HEK293 (cell line): ENCODE measurements at regions not wholly inside any gene's neighbourhood (a gene's known extent, or its start where the extent isn't known, plus 50 kb on each side); places are given as distances from the start of the nearest gene placed in this dataset.

Experiments
- MZF1 ChIP-seq: fragments of 450-650 bp; formaldehyde crosslinking; IDR thresholded peaks from 2 replicates; pipeline ENCODE4 v1.5.1; 2017; ENCODE audit warnings: missing biosample characterization, missing genetic modification characterization, borderline replicate concordance
- ZNF138 ChIP-seq: fragments of 450-650 bp; formaldehyde crosslinking; IDR thresholded peaks from 2 replicates; pipeline ENCODE4 v1.5.1; 2016; ENCODE audit warnings: missing biosample characterization, missing genetic modification characterization, borderline replicate concordance
- ZNF266 ChIP-seq: fragments of 450-650 bp; formaldehyde crosslinking; IDR thresholded peaks from 2 replicates; pipeline ENCODE4 v1.5.1; 2016; ENCODE audit warnings: missing biosample characterization, missing genetic modification characterization, low read depth
- ZNF792 ChIP-seq: fragments of 450-650 bp; formaldehyde crosslinking; IDR thresholded peaks from 2 replicates; pipeline ENCODE4 v1.5.1; 2016; ENCODE audit warnings: missing biosample characterization, missing genetic modification characterization
- TF ChIP-seq, protein P1 (sequence below): fragments of 450-650 bp; formaldehyde crosslinking; IDR thresholded peaks from 2 replicates; pipeline ENCODE4 v1.5.1; 2016; ENCODE audit warnings: missing biosample characterization, missing genetic modification characterization
- TF ChIP-seq, protein P2 (sequence below): fragments of 450-650 bp; formaldehyde crosslinking; IDR thresholded peaks from 2 replicates; pipeline ENCODE4 v1.5.1; 2016; ENCODE audit warnings: missing biosample characterization, missing genetic modification characterization
- TF ChIP-seq, protein P3 (sequence below): fragments of 450-650 bp; formaldehyde crosslinking; IDR thresholded peaks from 2 replicates; pipeline ENCODE4 v1.5.1; 2016; ENCODE audit warnings: missing biosample characterization, missing genetic modification characterization

GRCh38 chr14:53838374-53838773 lies 118.3 kb downstream of the BMP4 start:
- no peak for TF ChIP-seq ZNF792
- TF ChIP-seq, protein P1, sequence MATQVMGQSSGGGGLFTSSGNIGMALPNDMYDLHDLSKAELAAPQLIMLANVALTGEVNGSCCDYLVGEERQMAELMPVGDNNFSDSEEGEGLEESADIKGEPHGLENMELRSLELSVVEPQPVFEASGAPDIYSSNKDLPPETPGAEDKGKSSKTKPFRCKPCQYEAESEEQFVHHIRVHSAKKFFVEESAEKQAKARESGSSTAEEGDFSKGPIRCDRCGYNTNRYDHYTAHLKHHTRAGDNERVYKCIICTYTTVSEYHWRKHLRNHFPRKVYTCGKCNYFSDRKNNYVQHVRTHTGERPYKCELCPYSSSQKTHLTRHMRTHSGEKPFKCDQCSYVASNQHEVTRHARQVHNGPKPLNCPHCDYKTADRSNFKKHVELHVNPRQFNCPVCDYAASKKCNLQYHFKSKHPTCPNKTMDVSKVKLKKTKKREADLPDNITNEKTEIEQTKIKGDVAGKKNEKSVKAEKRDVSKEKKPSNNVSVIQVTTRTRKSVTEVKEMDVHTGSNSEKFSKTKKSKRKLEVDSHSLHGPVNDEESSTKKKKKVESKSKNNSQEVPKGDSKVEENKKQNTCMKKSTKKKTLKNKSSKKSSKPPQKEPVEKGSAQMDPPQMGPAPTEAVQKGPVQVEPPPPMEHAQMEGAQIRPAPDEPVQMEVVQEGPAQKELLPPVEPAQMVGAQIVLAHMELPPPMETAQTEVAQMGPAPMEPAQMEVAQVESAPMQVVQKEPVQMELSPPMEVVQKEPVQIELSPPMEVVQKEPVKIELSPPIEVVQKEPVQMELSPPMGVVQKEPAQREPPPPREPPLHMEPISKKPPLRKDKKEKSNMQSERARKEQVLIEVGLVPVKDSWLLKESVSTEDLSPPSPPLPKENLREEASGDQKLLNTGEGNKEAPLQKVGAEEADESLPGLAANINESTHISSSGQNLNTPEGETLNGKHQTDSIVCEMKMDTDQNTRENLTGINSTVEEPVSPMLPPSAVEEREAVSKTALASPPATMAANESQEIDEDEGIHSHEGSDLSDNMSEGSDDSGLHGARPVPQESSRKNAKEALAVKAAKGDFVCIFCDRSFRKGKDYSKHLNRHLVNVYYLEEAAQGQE (tag by site-specific recombination) = no peak
- TF ChIP-seq, protein P2, sequence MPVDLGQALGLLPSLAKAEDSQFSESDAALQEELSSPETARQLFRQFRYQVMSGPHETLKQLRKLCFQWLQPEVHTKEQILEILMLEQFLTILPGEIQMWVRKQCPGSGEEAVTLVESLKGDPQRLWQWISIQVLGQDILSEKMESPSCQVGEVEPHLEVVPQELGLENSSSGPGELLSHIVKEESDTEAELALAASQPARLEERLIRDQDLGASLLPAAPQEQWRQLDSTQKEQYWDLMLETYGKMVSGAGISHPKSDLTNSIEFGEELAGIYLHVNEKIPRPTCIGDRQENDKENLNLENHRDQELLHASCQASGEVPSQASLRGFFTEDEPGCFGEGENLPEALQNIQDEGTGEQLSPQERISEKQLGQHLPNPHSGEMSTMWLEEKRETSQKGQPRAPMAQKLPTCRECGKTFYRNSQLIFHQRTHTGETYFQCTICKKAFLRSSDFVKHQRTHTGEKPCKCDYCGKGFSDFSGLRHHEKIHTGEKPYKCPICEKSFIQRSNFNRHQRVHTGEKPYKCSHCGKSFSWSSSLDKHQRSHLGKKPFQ (tag by site-specific recombination) = no peak
- TF ChIP-seq, protein P3, sequence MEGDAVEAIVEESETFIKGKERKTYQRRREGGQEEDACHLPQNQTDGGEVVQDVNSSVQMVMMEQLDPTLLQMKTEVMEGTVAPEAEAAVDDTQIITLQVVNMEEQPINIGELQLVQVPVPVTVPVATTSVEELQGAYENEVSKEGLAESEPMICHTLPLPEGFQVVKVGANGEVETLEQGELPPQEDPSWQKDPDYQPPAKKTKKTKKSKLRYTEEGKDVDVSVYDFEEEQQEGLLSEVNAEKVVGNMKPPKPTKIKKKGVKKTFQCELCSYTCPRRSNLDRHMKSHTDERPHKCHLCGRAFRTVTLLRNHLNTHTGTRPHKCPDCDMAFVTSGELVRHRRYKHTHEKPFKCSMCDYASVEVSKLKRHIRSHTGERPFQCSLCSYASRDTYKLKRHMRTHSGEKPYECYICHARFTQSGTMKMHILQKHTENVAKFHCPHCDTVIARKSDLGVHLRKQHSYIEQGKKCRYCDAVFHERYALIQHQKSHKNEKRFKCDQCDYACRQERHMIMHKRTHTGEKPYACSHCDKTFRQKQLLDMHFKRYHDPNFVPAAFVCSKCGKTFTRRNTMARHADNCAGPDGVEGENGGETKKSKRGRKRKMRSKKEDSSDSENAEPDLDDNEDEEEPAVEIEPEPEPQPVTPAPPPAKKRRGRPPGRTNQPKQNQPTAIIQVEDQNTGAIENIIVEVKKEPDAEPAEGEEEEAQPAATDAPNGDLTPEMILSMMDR = no peak
- TF ChIP-seq ZNF138 = no peak
- TF ChIP-seq MZF1 (tag by site-specific recombination) = no peak
- TF ChIP-seq ZNF266 (tag by site-specific recombination) = no peak
